Astrocyte of the cerebellum (primary cell): ENCODE measurements at regions not wholly inside any gene's neighbourhood (a gene's known extent, or its start where the extent isn't known, plus 50 kb on each side); places are given as distances from the start of the nearest gene placed in this dataset.

Experiments used
- DNase-seq: peaks from one replicate; pipeline ENCODE4 v3.0.0-alpha.2; 2011; ENCODE audit warnings: low read depth
- H3K4me3 ChIP-seq: 2 replicates; pipeline ENCODE4 v1.5.1; 2011; ENCODE audit warnings: mild to moderate bottlenecking, low read depth, low read length, moderate library complexity
- in situ Hi-C: cut with HindIII; loops from 2 replicates; pipeline ENCODE4 v1.10.0; 2017; ENCODE audit warnings: low sequenced_read_pairs
- TF ChIP-seq, protein P1 (sequence below): IDR thresholded peaks from 2 replicates; pipeline ENCODE4 v1.5.1; 2012; ENCODE audit warnings: low read length, low read depth, moderate library complexity, mild to moderate bottlenecking; ENCODE audit errors: missing control alignments

DNA sequence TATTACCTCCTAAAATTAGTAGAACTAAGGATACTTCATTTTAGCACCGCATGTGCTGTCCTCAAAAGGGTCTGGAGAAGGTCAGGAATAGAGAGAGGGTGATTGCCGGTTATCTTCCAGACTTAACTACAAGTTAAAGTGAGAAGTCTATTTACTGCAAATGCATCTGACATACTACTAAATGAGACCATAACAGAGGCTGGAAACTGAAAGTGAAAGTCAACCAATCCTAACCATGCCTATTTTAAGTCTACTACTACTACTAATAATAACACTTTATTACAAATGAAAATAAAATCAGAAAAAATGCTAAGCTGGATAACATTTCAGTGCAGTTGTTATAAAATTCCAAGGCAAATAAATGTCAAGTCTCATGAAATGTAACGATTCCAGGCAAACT, 244.7 kb downstream of the KIF20B start:
- TF ChIP-seq, protein P1, sequence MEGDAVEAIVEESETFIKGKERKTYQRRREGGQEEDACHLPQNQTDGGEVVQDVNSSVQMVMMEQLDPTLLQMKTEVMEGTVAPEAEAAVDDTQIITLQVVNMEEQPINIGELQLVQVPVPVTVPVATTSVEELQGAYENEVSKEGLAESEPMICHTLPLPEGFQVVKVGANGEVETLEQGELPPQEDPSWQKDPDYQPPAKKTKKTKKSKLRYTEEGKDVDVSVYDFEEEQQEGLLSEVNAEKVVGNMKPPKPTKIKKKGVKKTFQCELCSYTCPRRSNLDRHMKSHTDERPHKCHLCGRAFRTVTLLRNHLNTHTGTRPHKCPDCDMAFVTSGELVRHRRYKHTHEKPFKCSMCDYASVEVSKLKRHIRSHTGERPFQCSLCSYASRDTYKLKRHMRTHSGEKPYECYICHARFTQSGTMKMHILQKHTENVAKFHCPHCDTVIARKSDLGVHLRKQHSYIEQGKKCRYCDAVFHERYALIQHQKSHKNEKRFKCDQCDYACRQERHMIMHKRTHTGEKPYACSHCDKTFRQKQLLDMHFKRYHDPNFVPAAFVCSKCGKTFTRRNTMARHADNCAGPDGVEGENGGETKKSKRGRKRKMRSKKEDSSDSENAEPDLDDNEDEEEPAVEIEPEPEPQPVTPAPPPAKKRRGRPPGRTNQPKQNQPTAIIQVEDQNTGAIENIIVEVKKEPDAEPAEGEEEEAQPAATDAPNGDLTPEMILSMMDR: no peak
- H3K4me3 ChIP-seq: no peak overlapping the region
- in situ Hi-C loops: no loop called here
- DNase-seq: no peak

DNA sequence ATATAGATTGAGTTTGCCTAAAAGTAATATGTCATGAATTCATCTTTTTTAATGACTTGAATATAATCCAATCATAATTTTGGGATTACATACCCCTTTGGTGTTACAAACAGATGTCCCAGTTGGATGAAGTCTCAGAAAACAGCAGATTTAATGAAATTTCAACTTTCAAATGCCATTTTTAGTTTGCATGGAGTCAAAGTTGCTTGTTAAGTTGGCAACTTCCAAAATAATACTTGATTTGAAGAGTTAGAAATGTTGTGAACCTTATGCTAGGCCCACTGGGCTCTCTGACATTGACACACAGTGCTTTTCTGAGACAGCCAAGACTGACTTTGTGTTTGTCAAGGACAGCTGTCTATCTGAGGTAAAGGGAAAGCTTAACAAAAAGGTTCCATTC, 248.1 kb downstream of the KIF20B start:
- in situ Hi-C loops: no loop called here
- TF ChIP-seq, protein P1: no peak
- no peak overlapping the region for H3K4me3 ChIP-seq
- no peak for DNase-seq

DNA sequence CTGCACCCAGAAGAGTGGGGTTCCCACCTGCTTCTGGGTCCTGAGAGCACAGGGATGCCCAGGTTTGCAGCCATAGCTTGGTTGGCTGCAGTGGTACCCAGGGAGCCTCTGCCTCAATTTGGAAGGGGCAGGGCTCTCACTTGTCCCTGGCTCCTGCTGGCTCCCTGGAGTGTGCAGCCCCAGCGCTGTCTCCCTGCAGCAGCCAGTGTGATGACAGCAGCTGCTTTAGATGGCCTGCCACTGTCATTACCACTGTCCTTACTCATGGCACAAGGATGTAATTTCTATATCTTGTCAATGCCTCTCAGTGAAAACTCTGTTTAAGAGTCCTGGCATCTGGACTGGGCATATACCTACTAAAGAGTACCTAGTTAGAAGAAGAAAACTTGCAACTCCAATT, 250.9 kb downstream of the KIF20B start:
- no peak overlapping the region for H3K4me3 ChIP-seq
- DNase-seq: no peak
- in situ Hi-C loops: no loop called here
- TF ChIP-seq, protein P1: no peak

DNA sequence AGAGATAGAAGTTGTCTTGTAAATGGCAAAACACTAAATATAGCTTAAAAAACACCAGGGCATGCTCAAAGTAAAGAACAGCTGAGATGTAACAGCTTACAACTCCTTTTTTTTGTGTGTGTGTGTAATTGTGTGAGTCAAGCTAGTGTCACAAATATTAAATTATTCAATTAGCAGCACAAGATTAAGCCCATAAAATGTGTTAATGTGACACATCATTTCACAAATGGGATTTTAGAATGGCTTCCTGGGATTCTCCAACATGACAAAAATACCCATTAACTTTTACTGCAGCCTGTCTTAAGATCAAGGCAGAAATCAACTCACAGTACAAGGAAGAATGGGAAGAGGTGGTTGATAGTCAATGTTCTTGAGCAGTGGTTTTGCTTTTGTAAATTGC, 251.4 kb downstream of the KIF20B start:
- no peak overlapping the region for H3K4me3 ChIP-seq
- no peak for DNase-seq
- TF ChIP-seq, protein P1: no peak
- in situ Hi-C loops: no loop called here

DNA sequence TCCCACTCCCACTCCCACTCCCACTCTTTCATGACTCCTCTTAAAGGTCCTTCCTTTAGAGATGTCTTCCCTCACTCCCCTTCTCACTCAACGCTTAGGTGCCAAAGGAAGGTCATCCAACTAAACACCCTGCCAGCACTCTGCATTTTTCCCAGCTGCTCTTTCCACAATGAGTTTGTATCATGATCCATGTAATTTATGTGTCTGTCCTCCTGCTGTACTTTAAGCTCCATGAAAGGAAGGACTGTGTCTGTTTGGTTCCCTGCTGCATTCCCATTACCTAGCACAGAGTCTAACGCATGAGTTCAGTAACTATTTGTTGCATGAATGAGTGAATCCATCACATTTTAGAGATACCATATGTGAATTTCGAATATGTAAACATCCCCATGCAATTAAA, 252.7 kb downstream of the KIF20B start:
- no peak overlapping the region for H3K4me3 ChIP-seq
- no peak for DNase-seq
- in situ Hi-C loops: no loop called here
- TF ChIP-seq, protein P1: no peak

DNA sequence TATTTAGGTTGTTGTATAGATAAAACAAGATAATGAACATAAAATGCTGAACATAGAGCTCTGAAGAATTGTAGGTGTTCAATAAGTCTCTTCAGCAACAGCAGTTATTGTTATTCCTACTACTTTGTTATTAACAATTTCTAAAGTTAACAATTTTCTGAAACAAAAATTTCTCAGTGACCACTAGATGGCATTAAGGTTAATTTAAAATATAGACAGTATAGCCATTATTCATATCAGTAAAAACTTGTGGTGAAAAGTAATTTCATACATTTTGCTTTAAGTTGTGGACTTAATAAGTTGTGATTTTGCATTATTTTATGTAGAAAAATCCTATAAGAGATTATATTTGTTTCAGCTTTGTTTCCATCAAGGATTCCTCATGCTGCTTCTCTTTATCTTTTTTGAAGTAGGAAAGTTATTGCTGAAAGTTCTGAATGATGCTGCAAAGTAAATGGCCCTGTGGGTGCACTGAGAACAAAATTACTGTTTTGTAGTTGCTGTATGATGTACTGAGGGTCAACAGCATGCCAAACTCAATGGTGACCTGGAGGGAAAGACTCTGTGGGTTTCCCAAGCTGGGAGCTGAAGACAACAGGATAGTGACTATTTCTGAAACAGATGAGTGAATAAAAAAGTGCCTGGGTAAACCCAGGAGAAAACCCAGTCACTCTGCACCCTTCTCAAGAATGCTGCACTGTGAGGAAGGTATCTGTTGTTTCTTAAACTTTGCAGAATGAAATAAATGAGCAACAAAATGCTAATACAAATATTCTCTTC, 253.6 kb downstream of the KIF20B start:
- no peak overlapping the region for H3K4me3 ChIP-seq
- in situ Hi-C loops: no loop called here
- TF ChIP-seq, protein P1: no peak
- no peak for DNase-seq
